HEK293 (cell line): ENCODE measurements at regions not wholly inside any gene's neighbourhood (a gene's known extent, or its start where the extent isn't known, plus 50 kb on each side); places are given as distances from the start of the nearest gene placed in this dataset.

ENCODE experiments used
- CTCF ChIA-PET: fragments of 350-600 bp; formaldehyde crosslinking; extraction: SDS; loops from one replicate; lab custom pipeline; 2021; ENCODE audit warnings: antibody characterized with exemption; lab: Yijun Ruan, JAX
- POLR2A ChIA-PET: fragments of 300-600 bp; formaldehyde crosslinking; extraction: SDS; loops from one replicate; lab custom pipeline; 2020; ENCODE audit warnings: antibody characterized with exemption, inconsistent platforms; lab: Yijun Ruan, JAX
- H3K27ac ChIP-seq: fragments of 200-500 bp; sonication (Bioruptor generic); 2 replicates; pipeline ENCODE4 v1.5.1; 2014; ENCODE audit warnings: low read depth, low read length, control low read depth, inconsistent platforms; ENCODE audit errors: extremely low read depth
- H3K36me3 ChIP-seq, 2 experiments: fragments of 200-500 bp in 1 of 2; sonication (Bioruptor generic) in 1 of 2; 1 replicate in 1 of 2; 2 replicates in 1 of 2; pipeline ENCODE4 v1.5.1; 2014 to 2017; ENCODE audit warnings: inconsistent platforms in 2 of 2, low read length in 2 of 2; ENCODE audit not compliant: control insufficient read depth in 2 of 2, insufficient read depth in 1 of 2
- H3K4me1 ChIP-seq: fragments of 200-500 bp; sonication (Bioruptor generic); 2 replicates; pipeline ENCODE4 v1.5.1; 2014; ENCODE audit warnings: mild to moderate bottlenecking, low read length, inconsistent platforms; ENCODE audit not compliant: control insufficient read depth, insufficient read depth
- H3K4me3 ChIP-seq: 2 replicates; pipeline ENCODE4 v1.5.1; 2011; ENCODE audit warnings: low read depth, mild to moderate bottlenecking, control low read depth, low read length, moderate library complexity
- H3K9me3 ChIP-seq: fragments of 200-500 bp; sonication (Bioruptor generic); 2 replicates; pipeline ENCODE4 v1.5.1; 2014; ENCODE audit warnings: low read depth, low read length, inconsistent platforms; ENCODE audit not compliant: control insufficient read depth, insufficient read depth
- GFI1B ChIP-seq: fragments of 450-650 bp; formaldehyde crosslinking; IDR thresholded peaks from 2 replicates; pipeline ENCODE4 v1.5.1; 2016; ENCODE audit warnings: missing biosample characterization, missing genetic modification characterization
- ZBTB48 ChIP-seq: fragments of 450-650 bp; formaldehyde crosslinking; IDR thresholded peaks from 2 replicates; pipeline ENCODE4 v1.5.1; 2016; ENCODE audit warnings: missing biosample characterization, missing genetic modification characterization
- ZNF133 ChIP-seq: fragments of 450-650 bp; formaldehyde crosslinking; IDR thresholded peaks from 2 replicates; pipeline ENCODE4 v1.5.1; 2016; ENCODE audit warnings: missing biosample characterization, missing genetic modification characterization
- ZNF202 ChIP-seq: fragments of 450-650 bp; formaldehyde crosslinking; IDR thresholded peaks from 2 replicates; pipeline ENCODE4 v1.5.1; 2016; ENCODE audit warnings: missing biosample characterization, missing genetic modification characterization, borderline replicate concordance
- ZNF398 ChIP-seq: fragments of 450-650 bp; formaldehyde crosslinking; IDR thresholded peaks from 2 replicates; pipeline ENCODE4 v1.5.1; 2017; ENCODE audit warnings: missing biosample characterization, missing genetic modification characterization
- ZNF48 ChIP-seq: fragments of 450-650 bp; formaldehyde crosslinking; IDR thresholded peaks from 2 replicates; pipeline ENCODE4 v1.5.1; 2016; ENCODE audit warnings: missing biosample characterization, missing genetic modification characterization
- ZNF518A ChIP-seq: fragments of 450-650 bp; formaldehyde crosslinking; conservative IDR thresholded peaks from 2 replicates; pipeline ENCODE4 v1.5.1; 2016; ENCODE audit warnings: low read depth, missing biosample characterization, missing genetic modification characterization
- ZNF529 ChIP-seq: fragments of 450-650 bp; formaldehyde crosslinking; IDR thresholded peaks from 2 replicates; pipeline ENCODE4 v1.5.1; 2017; ENCODE audit warnings: missing genetic modification characterization, missing biosample characterization; ENCODE audit not compliant: insufficient replicate concordance
- ZNF561 ChIP-seq: fragments of 450-650 bp; IDR thresholded peaks from 2 replicates; pipeline ENCODE4 v1.5.1; 2018; ENCODE audit warnings: missing biosample characterization, missing genetic modification characterization, borderline replicate concordance
- ZNF585B ChIP-seq: fragments of 450-650 bp; formaldehyde crosslinking; IDR thresholded peaks from 2 replicates; pipeline ENCODE4 v1.5.1; 2016; ENCODE audit warnings: missing biosample characterization, missing genetic modification characterization
- ZNF639 ChIP-seq: fragments of 450-650 bp; formaldehyde crosslinking; IDR thresholded peaks from 2 replicates; pipeline ENCODE4 v1.5.1; 2016; ENCODE audit warnings: missing biosample characterization, missing genetic modification characterization
- ZNF837 ChIP-seq: fragments of 450-650 bp; formaldehyde crosslinking; IDR thresholded peaks from 2 replicates; pipeline ENCODE4 v1.5.1; 2016; ENCODE audit warnings: missing biosample characterization, missing genetic modification characterization
- ZSCAN4 ChIP-seq: fragments of 450-650 bp; formaldehyde crosslinking; IDR thresholded peaks from 2 replicates; pipeline ENCODE4 v1.5.1; 2017; ENCODE audit warnings: missing biosample characterization, missing genetic modification characterization
- TF ChIP-seq, protein P1 (sequence below): fragments of 450-650 bp; formaldehyde crosslinking; IDR thresholded peaks from 2 replicates; pipeline ENCODE4 v1.5.1; 2016; ENCODE audit warnings: missing biosample characterization, missing genetic modification characterization

DNA sequence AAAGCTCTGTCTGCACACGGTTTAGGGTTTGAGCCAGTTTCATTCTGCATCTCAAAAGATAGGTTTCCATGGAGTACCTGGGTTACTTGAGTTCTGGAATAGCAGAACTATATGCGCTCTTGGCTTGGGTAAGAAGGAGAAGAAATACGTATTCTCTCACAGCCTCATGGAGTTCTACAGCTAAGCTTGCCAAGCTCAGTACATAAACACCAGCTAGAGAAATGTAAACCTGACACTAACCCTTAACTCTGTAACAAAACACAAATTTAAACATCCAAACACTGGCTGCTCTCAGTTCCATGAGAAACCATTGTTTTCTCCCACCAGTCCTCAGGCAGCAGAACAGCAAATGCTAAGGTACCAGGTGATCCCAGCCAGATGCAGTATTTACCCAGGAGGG lies 557.2 kb downstream of the INHBA start:
- ChIA-PET POLR2A (no interaction called here), CTCF (no interaction called here)
- H3K27ac ChIP-seq, result no peak overlapping the region

More for the DNA sequence above, 557.2 kb downstream of the INHBA start:
- Histone ChIP-seq H3K4me3 (no peak overlapping the region), H3K36me3 (no peaks in the 10 kb centered on the region), H3K4me1 (peaks cover 14% of the 10 kb centered on the region), H3K9me3 (no peaks in the 10 kb centered on the region)
- no peak for TF ChIP-seq ZNF837 (tag by site-specific recombination)
- TF ChIP-seq ZBTB48 (tag by site-specific recombination), result no peak
- TF ChIP-seq GFI1B (tag by site-specific recombination), result no peak
- TF ChIP-seq ZNF48, result no peak
- TF ChIP-seq ZNF133 (tag by site-specific recombination), result no peak
- TF ChIP-seq ZNF202 (tag by site-specific recombination), result no peak
- no peak for TF ChIP-seq ZNF518A (tag by site-specific recombination)
- TF ChIP-seq ZSCAN4 (tag by site-specific recombination), result no peak
- no peak for TF ChIP-seq ZNF639
- TF ChIP-seq ZNF529 (tag by site-specific recombination), result no peak
- no peak for TF ChIP-seq ZNF585B (tag by site-specific recombination)
- no peak for TF ChIP-seq ZNF398 (tag by site-specific recombination)
- TF ChIP-seq, protein P1, sequence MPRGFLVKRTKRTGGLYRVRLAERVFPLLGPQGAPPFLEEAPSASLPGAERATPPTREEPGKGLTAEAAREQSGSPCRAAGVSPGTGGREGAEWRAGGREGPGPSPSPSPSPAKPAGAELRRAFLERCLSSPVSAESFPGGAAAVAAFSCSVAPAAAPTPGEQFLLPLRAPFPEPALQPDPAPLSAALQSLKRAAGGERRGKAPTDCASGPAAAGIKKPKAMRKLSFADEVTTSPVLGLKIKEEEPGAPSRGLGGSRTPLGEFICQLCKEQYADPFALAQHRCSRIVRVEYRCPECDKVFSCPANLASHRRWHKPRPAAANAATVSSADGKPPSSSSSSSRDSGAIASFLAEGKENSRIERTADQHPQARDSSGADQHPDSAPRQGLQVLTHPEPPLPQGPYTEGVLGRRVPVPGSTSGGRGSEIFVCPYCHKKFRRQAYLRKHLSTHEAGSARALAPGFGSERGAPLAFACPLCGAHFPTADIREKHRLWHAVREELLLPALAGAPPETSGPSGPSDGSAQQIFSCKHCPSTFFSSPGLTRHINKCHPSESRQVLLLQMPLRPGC (tag by site-specific recombination), result no peak
- no peak for TF ChIP-seq ZNF561 (tag by site-specific recombination)
